ENCODE measurements at regions not wholly inside any gene's neighbourhood (a gene's known extent, or its start where the extent isn't known, plus 50 kb on each side); places are given as distances from the start of the nearest gene placed in this dataset.

- no peak for DNase-seq (ENCODE audit: low spot score)
Measured at GRCh38 chr4:186018261-186018660, 50.7 kb upstream of the TLR3 start.

- no peak for DNase-seq (ENCODE audit: low spot score)
Measured at GRCh38 chr4:186018784-186019183, 50.2 kb upstream of the TLR3 start.
